ENCODE measurements at regions not wholly inside any gene's neighbourhood (a gene's known extent, or its start where the extent isn't known, plus 50 kb on each side); places are given as distances from the start of the nearest gene placed in this dataset.

DNA sequence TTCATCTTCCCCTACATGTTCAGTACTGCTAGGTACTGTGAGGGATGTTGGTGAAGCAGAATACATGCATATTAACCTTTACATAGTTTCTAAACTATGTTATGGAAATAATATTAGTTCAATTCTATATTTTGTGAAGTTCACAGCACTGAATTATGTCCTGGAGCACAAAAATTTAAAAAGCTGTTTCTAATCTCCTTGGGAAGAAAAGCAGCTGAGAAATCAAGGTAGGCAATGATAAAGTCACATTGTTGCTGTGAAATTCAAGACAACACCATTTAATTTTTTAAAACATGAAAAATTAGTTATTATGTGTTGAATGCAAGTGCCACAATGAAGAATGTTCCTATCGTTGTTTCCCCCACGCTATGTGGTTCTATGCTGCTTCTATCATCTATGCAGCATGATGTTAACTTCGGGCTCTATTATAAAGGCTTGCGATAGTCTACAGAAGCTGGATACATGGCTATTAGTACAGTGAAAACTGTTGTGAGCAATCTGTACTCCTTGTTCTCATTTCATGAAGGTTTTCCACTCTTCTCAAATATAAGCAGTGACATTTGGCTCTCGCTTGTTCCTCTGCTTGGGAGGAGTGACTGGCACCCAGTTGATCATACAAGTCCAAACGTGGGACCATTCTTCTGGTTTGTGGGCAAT lies 164.3 kb downstream of the AASDHPPT start:
- TF ChIP-seq CTCF (conservative IDR thresholded peaks at IDR 0.05 in 1 of 2, IDR thresholded peaks at IDR 0.05 in 1 of 2; ENCODE audit: low read depth in 1 of 2, low read length in 2 of 2) (no peak), EZH2 (IDR thresholded peaks at IDR 0.05; ENCODE audit: low read length, missing control alignments) (no peak)
